Activated naive CD8-positive, alpha-beta T cell treated with anti-CD3 and anti-CD28 coated beads for 36 hours (primary cell): ENCODE measurements at regions not wholly inside any gene's neighbourhood (a gene's known extent, or its start where the extent isn't known, plus 50 kb on each side); places are given as distances from the start of the nearest gene placed in this dataset.

Experiments
- DNase-seq: peaks from one replicate; pipeline ENCODE4 v3.0.0; 2021
- H3K27ac Mint-ChIP-seq: one replicate; pipeline ENCODE4 v1.8.0; 2022; ENCODE audit warnings: mild to moderate bottlenecking, moderate library complexity, mixed read lengths
- H3K27me3 Mint-ChIP-seq: one replicate; pipeline ENCODE4 v1.8.0; 2022; ENCODE audit warnings: mild to moderate bottlenecking, mixed read lengths
- H3K36me3 Mint-ChIP-seq: one replicate; pipeline ENCODE4 v1.8.0; 2021; ENCODE audit warnings: mild to moderate bottlenecking, mixed read lengths
- H3K4me1 Mint-ChIP-seq: one replicate; pipeline ENCODE4 v1.8.0; 2021; ENCODE audit warnings: mixed read lengths
- H3K4me3 Mint-ChIP-seq: one replicate; pipeline ENCODE4 v1.8.0; 2022; ENCODE audit warnings: mild to moderate bottlenecking, moderate library complexity, mixed read lengths
- H3K9me3 Mint-ChIP-seq: one replicate; pipeline ENCODE4 v1.8.0; 2022; ENCODE audit warnings: mixed read lengths

DNA sequence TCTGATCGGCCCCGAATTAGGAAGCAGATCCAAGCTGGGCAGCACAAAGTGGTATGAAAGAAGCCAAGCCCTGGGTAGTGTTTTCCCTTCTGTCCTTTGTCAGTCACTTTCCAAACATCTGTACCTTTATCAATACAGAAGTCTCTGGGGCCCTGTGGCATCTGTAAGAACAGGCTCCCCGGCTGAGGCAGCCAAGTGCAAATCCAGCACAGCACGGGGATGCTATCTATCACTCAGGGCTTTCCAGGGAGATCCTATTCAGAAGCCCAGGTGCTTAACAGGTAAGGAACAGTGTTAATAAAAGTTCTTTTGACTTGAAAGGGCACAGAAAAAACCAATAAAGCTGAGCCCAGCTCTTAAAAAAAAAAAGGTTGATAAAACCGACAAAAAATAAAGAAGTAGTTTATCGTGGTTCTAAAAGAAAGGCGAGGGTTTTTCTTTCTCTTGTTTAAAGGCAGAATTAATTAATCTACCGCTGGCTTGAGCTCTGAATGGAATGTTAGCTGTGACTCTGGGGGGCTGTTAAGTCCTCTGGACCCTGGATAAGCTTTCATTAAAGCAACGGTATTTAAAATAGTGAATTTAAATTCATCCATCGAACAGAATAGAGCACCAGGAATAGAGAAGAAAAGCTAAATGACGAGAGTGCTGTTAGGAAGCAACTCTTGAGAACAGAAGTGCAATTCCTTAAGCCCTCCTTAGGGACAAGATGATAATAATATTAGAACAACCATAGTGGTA, 119.1 kb upstream of the GATB start:
- Mint-ChIP-seq H3K9me3 (no peaks in the 10 kb centered on the region), H3K27ac (no peak overlapping the region)

DNA sequence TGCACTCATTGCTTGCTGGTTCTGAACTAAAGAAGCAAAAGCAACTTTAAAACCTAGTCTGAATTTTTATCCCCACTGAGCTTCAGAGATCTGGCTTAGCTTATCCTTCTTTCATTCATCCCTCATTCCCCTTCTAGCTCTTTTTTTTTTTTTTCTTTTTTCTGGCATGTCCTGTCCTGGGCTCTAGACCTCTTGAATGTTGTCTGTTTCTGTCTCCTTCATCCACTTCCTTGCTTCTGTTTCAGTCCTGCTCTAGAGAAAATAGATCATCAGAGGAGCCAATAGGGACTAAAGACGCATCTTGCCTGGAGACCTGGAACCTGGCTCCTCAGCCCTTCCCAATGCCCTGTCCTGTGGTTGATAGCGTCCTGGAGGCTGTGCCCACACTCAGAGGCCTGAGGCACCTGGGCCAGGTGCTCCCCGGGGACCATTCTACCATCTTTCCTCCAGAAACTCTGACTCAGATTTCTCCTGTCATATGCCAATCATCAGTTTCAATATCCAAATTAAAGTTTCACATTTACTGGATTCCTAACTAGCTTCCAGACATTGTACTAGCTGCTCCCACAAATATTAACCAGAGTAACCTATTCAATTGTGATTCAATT, 115.7 kb upstream of the GATB start:
- no peaks in the 10 kb centered on the region for H3K36me3 Mint-ChIP-seq
- H3K9me3 Mint-ChIP-seq, result no peaks in the 10 kb centered on the region
- no peak overlapping the region for H3K4me3 Mint-ChIP-seq
- H3K4me1 Mint-ChIP-seq, result peaks cover 6% of the 10 kb centered on the region
- no peak overlapping the region for H3K27ac Mint-ChIP-seq
- no peaks in the 10 kb centered on the region for H3K27me3 Mint-ChIP-seq
- DNase-seq, result no peak

More for the DNA sequence above, 119.1 kb upstream of the GATB start:
- Mint-ChIP-seq H3K27me3 (no peaks in the 10 kb centered on the region), H3K36me3 (peaks cover 2% of the 10 kb centered on the region), H3K4me3 (no peak overlapping the region), H3K4me1 (peaks cover 31% of the 10 kb centered on the region)
- no peak for DNase-seq

DNA sequence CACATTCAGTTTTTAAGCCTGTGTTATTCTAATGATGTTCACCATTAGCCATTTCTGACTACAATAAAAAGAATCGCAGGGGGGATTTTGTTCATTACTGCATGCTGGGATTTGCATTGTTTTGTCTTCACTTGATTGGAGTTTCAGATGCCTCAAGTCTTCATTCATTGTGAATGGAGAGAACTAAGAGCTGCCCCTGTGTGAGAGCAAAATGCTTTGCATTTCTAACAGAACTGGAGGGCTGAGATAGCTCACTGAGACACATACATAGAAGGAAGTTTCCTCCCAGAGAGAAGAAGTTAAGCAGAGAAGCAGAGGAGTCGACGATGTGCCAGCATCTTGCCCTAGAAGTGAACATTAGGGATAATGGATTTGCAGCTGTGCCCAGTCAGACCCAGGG, 113.5 kb upstream of the GATB start:
- Mint-ChIP-seq H3K4me3 (no peak overlapping the region), H3K27ac (no peak overlapping the region), H3K4me1 (no peaks in the 10 kb centered on the region), H3K36me3 (no peaks in the 10 kb centered on the region), H3K27me3 (no peaks in the 10 kb centered on the region), H3K9me3 (no peaks in the 10 kb centered on the region)
- no peak for DNase-seq

DNA sequence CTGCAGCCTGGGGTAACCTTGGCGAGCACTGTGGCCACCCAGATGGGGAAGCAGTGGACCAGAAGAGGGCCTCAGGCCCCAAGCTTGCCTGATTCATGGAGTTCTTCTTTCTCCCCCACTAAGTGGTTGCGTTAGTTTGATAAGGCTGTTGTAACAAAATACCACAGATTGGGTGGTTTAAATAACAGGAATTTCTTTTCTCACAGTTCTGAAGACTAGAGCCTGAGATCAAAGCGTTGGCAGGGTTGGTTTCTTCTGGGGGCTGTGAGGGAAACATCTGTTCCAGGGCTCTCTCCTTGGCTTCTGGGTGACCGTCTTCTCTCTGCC, 105.7 kb upstream of the GATB start:
- H3K27me3 Mint-ChIP-seq, result peaks cover 4% of the 10 kb centered on the region
- no peak for DNase-seq
- H3K27ac Mint-ChIP-seq, result no peak overlapping the region
- peaks cover 5% of the 10 kb centered on the region for H3K4me1 Mint-ChIP-seq
- H3K4me3 Mint-ChIP-seq, result no peak overlapping the region
- H3K36me3 Mint-ChIP-seq, result no peaks in the 10 kb centered on the region
- peaks cover 1% of the 10 kb centered on the region for H3K9me3 Mint-ChIP-seq

DNA sequence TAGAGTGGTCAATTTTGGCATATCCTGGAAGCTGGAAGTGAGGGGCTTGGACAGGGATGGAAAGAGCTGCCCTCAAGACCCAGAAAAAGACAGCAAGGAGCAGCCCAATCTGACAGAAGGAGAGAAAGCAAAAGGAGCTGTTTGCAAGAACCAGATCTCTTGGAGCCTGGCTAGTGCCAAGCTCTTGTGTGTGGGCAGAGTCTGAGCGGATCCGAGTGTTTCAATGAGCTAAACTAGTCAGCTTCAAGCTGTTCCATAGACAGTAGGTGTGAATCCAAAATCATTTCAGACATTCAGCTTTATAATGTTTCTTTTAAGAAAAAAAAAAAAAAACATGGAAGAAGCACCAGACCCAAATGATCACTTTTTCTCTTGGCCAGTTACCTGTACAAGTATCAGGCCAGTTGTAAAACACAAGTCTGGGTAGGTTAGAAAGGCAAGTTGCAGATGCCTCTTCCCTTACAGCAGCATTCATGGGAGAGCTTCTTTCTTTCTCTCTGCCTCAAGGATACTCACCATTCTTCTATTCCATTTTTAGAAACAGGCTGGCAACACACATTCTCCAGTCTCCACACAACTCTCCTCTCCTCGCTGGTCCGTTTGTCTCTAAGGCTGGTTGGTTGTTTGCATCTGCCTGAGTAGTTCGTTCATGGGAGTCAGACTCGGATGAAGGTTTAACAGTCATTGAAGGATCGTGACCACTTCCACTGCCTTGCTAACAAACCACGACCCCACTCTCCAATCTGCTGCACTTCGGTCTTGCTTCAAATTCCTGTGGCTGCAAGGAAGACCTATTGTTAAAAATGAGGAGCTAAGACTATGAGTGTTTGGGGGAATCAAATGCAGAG, 105.2 kb upstream of the GATB start:
- peaks cover 1% of the 10 kb centered on the region for H3K9me3 Mint-ChIP-seq
- H3K27me3 Mint-ChIP-seq, result peaks cover 4% of the 10 kb centered on the region
- no peak overlapping the region for H3K4me3 Mint-ChIP-seq
- H3K4me1 Mint-ChIP-seq, result peaks cover 5% of the 10 kb centered on the region
- no peaks in the 10 kb centered on the region for H3K36me3 Mint-ChIP-seq
- DNase-seq, result no peak
- no peak overlapping the region for H3K27ac Mint-ChIP-seq

DNA sequence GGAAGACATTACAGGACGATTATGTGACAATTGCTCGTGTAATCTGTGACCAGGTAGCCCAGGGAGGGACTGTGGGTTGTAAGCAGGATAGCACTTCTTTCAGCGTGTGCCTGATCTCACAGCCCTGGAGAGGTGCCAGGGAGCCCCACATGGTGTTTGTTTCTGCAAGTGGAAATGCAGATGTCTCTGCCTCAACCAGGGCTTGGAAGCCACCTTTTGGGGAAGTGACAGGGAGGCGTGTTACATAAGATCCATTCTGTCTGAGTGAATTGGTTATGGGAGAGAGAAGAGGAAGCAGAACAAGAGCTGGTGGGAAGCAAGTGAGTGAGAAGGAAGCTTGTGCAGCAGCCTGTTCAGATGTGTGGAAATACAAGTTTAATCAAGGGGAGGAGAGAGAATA, 104.5 kb upstream of the GATB start:
- Mint-ChIP-seq H3K4me3 (no peak overlapping the region), H3K27me3 (peaks cover 4% of the 10 kb centered on the region), H3K27ac (no peak overlapping the region), H3K9me3 (peaks cover 1% of the 10 kb centered on the region), H3K4me1 (peaks cover 5% of the 10 kb centered on the region), H3K36me3 (no peaks in the 10 kb centered on the region)
- no peak for DNase-seq

DNA sequence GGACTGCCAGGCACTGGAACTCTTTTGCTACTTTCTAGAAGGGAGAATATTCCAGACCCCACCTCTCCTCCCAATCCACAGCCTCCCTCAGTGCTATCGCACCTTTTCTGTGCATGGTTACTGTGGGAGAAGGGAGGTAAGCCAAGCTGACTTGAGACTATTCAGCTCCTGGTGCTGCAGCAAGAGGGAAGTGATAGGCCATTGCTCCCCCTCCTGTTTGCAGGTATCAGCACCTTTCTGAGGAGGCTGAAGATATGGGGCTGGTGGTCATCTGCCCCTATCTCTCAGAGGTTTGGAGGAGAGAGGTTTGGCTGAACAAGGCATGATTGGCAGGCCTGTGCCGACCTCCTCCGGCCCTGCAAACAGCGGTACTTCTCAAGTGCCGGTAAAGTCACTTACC, 103.3 kb upstream of the GATB start:
- no peak overlapping the region for H3K4me3 Mint-ChIP-seq
- peaks cover 5% of the 10 kb centered on the region for H3K4me1 Mint-ChIP-seq
- no peak overlapping the region for H3K27ac Mint-ChIP-seq
- peaks cover 4% of the 10 kb centered on the region for H3K27me3 Mint-ChIP-seq
- H3K9me3 Mint-ChIP-seq, result peaks cover 1% of the 10 kb centered on the region
- no peaks in the 10 kb centered on the region for H3K36me3 Mint-ChIP-seq
- no peak for DNase-seq

DNA sequence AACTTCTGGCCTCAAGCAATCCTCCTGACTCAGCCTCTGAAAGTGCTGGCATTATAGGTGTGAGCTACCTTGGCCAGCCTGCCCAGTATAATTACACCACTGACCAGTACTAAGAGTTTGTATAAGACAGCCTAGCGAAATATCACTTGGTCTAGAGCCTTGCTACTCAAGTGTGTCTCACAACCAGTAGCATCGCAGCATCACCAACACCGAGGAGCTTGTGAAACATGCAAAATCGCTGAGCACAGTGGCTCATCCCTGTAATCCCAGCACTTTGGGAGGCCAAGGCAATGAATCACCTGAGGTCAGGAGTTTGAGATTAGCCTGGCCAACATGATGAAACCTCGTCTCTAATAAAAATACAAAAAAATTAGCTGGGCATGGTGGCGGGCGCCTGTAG, 102.0 kb upstream of the GATB start:
- H3K27ac Mint-ChIP-seq, result no peak overlapping the region
- H3K27me3 Mint-ChIP-seq, result peaks cover 4% of the 10 kb centered on the region
- peaks cover 1% of the 10 kb centered on the region for H3K9me3 Mint-ChIP-seq

DNA sequence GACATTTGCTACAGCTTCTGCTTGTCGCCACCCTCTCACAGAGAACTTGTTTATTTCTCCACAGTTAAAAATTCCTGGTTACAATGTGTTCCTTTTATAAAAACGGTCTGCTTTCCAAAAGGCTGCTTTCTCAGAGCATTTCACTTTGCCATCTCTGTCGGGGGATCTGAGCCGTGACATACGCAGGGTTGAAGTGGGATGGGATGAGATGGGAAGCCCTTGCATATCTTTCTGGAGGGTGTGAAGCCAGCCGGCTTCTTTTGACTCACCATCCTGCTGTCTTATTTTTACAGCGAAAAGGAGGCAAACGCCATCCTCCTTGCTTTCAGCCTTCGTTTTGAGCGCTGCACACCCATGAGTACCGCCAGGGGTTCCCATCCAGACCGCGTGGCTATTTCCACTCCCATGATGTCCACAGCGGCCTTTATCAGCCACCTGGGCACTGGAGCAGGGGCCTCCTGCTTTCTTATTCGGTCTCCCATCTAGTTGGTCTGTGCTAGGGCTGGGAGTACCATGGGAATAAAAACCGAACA, 99.8 kb upstream of the GATB start:
- H3K9me3 Mint-ChIP-seq, result no peaks in the 10 kb centered on the region
- peaks cover 4% of the 10 kb centered on the region for H3K4me1 Mint-ChIP-seq
- H3K4me3 Mint-ChIP-seq, result no peak overlapping the region
- H3K36me3 Mint-ChIP-seq, result no peaks in the 10 kb centered on the region
- DNase-seq, result no peak
- H3K27ac Mint-ChIP-seq, result no peak overlapping the region
- no peaks in the 10 kb centered on the region for H3K27me3 Mint-ChIP-seq

More for the DNA sequence above, 102.0 kb upstream of the GATB start:
- H3K4me1 Mint-ChIP-seq, result peaks cover 5% of the 10 kb centered on the region
- DNase-seq, result no peak
- no peaks in the 10 kb centered on the region for H3K36me3 Mint-ChIP-seq
- H3K4me3 Mint-ChIP-seq, result no peak overlapping the region

GRCh38 chr4:151859641-151860040, 98.8 kb upstream of the GATB start:
- DNase-seq, result no peak
- H3K4me1 Mint-ChIP-seq, result no peaks in the 10 kb centered on the region
- H3K9me3 Mint-ChIP-seq, result no peaks in the 10 kb centered on the region
- H3K27me3 Mint-ChIP-seq, result no peaks in the 10 kb centered on the region
- no peaks in the 10 kb centered on the region for H3K36me3 Mint-ChIP-seq
- H3K4me3 Mint-ChIP-seq, result no peak overlapping the region
- no peak overlapping the region for H3K27ac Mint-ChIP-seq

- DNase-seq, result no peak
- Mint-ChIP-seq H3K27me3 (no peaks in the 10 kb centered on the region), H3K9me3 (no peaks in the 10 kb centered on the region), H3K36me3 (no peaks in the 10 kb centered on the region), H3K27ac (no peak overlapping the region), H3K4me3 (no peak overlapping the region), H3K4me1 (no peaks in the 10 kb centered on the region)
These were observed 97.5 kb upstream of the GATB start for GRCh38 chr4:151858356-151858755.

GRCh38 chr4:151857368-151857767, 96.6 kb upstream of the GATB start:
- DNase-seq, result no peak
- Mint-ChIP-seq H3K9me3 (no peaks in the 10 kb centered on the region), H3K36me3 (no peaks in the 10 kb centered on the region), H3K27me3 (no peaks in the 10 kb centered on the region), H3K27ac (no peak overlapping the region), H3K4me3 (no peak overlapping the region), H3K4me1 (peaks cover 2% of the 10 kb centered on the region)

- H3K4me1 Mint-ChIP-seq, result peaks cover 2% of the 10 kb centered on the region
These were observed 94.9 kb upstream of the GATB start for GRCh38 chr4:151855747-151856146.

GRCh38 chr4:151854731-151855130, 93.9 kb upstream of the GATB start:
- no peaks in the 10 kb centered on the region for H3K36me3 Mint-ChIP-seq
- no peak overlapping the region for H3K27ac Mint-ChIP-seq
- H3K9me3 Mint-ChIP-seq, result no peaks in the 10 kb centered on the region
- DNase-seq, result no peak
- H3K27me3 Mint-ChIP-seq, result no peaks in the 10 kb centered on the region
- H3K4me3 Mint-ChIP-seq, result no peak overlapping the region
- peaks cover 2% of the 10 kb centered on the region for H3K4me1 Mint-ChIP-seq

More at GRCh38 chr4:151855747-151856146, 94.9 kb upstream of the GATB start:
- no peak overlapping the region for H3K27ac Mint-ChIP-seq
- no peak overlapping the region for H3K4me3 Mint-ChIP-seq
- H3K36me3 Mint-ChIP-seq, result no peaks in the 10 kb centered on the region
- no peaks in the 10 kb centered on the region for H3K9me3 Mint-ChIP-seq
- H3K27me3 Mint-ChIP-seq, result no peaks in the 10 kb centered on the region
- DNase-seq, result no peak

DNA sequence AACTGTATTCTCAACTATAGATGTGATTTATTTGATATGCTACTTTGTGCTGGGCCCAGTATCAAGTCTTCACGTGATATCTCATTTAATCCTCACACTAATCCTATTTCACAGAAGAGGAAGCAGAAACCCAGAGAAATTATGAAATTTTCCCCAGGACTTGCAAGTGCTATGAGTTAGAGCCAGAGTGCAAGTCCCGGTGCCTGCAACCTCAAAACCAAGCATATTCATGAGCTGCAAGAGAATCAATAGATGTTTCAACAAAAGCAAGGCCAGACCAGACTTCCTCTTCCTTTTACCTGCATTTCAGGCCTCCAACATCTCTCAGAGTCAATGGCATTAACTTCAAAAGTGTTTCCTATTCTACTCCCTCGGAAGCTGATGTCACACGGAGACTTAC, 92.2 kb upstream of the GATB start:
- no peak for DNase-seq
- Mint-ChIP-seq H3K4me1 (peaks cover 2% of the 10 kb centered on the region), H3K9me3 (no peaks in the 10 kb centered on the region), H3K36me3 (no peaks in the 10 kb centered on the region), H3K27ac (no peak overlapping the region), H3K4me3 (no peak overlapping the region), H3K27me3 (no peaks in the 10 kb centered on the region)
